ENCODE measurements at regions not wholly inside any gene's neighbourhood (a gene's known extent, or its start where the extent isn't known, plus 50 kb on each side); places are given as distances from the start of the nearest gene placed in this dataset.

GRCh38 chr5:3216386-3216785 is 379.2 kb upstream of the IRX1 start:
- Histone ChIP-seq H3K4me3 (ENCODE audit: low read depth, low read length) (no peak overlapping the region), H3K36me3 (ENCODE audit: control insufficient read depth, insufficient read depth, low read length) (no peaks in the 10 kb centered on the region), H3K27me3 (ENCODE audit: control insufficient read depth, insufficient read depth, low read length) (no peaks in the 10 kb centered on the region)
- DNase-seq (ENCODE audit: low read depth) (no peak), FAIRE-seq (no peak)
- TF ChIP-seq, protein P1, sequence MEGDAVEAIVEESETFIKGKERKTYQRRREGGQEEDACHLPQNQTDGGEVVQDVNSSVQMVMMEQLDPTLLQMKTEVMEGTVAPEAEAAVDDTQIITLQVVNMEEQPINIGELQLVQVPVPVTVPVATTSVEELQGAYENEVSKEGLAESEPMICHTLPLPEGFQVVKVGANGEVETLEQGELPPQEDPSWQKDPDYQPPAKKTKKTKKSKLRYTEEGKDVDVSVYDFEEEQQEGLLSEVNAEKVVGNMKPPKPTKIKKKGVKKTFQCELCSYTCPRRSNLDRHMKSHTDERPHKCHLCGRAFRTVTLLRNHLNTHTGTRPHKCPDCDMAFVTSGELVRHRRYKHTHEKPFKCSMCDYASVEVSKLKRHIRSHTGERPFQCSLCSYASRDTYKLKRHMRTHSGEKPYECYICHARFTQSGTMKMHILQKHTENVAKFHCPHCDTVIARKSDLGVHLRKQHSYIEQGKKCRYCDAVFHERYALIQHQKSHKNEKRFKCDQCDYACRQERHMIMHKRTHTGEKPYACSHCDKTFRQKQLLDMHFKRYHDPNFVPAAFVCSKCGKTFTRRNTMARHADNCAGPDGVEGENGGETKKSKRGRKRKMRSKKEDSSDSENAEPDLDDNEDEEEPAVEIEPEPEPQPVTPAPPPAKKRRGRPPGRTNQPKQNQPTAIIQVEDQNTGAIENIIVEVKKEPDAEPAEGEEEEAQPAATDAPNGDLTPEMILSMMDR (IDR thresholded peaks at IDR 0.05; ENCODE audit: insufficient read depth, low read length, severe bottlenecking), result no peak

GRCh38 chr5:3214838-3215374 is 380.7 kb upstream of the IRX1 start:
- no peak for DNase-seq (ENCODE audit: low read depth)
- FAIRE-seq, result no peak
- Histone ChIP-seq H3K27me3 (ENCODE audit: control insufficient read depth, insufficient read depth, low read length) (no peaks in the 10 kb centered on the region), H3K4me3 (ENCODE audit: low read depth, low read length) (no peak overlapping the region), H3K36me3 (ENCODE audit: control insufficient read depth, insufficient read depth, low read length) (no peaks in the 10 kb centered on the region)
- TF ChIP-seq, protein P1 (IDR thresholded peaks at IDR 0.05; ENCODE audit: insufficient read depth, low read length, severe bottlenecking), result no peak

DNA sequence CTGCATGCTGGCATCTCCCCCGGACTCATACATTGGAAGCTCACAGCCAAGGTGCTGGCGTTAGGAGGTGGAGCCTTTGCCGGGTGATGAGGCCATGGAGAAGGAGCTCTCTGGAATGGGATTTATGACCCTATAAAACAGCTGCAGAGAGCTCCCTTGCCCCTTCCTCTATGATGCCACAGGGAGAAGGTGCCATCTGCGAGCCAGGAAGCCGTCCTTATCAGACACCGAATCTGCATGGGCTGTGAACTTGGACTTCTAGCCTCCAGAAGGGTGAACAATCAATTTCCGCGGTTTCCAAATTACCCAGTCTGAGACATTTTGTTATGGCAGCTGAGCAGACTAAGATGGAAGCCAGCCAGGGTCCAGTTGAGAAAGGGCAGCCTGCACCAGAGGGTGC is 381.2 kb upstream of the IRX1 start:
- H3K27me3 ChIP-seq (ENCODE audit: control insufficient read depth, insufficient read depth, low read length), result no peaks in the 10 kb centered on the region
- H3K4me3 ChIP-seq (ENCODE audit: low read depth, low read length), result no peak overlapping the region
- no peak for FAIRE-seq
- DNase-seq (ENCODE audit: low read depth), result no peak
- TF ChIP-seq, protein P1 (IDR thresholded peaks at IDR 0.05; ENCODE audit: insufficient read depth, low read length, severe bottlenecking), result no peak
- no peaks in the 10 kb centered on the region for H3K36me3 ChIP-seq (ENCODE audit: control insufficient read depth, insufficient read depth, low read length)

DNA sequence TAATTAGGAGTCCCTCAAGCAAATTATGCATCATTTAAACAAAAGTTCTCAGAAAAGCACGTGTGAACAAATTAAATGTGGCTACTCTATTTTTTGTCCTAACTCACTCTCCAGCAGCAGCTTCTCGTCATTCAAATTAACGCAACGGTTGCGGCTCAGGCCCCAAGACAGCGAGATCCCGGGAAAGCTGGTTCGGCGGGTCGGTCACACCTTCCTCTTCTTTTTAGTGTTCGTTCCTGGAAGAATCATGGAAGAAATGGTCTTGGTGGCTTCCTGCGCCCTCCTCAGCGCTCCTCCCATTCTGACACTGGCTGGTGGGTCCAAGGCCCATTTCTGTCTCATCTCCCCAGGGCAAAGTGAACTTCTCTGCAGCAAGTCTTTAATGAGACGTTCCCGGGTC is 382.8 kb upstream of the IRX1 start:
- Histone ChIP-seq H3K4me3 (ENCODE audit: low read depth, low read length) (no peak overlapping the region), H3K27me3 (ENCODE audit: control insufficient read depth, insufficient read depth, low read length) (no peaks in the 10 kb centered on the region), H3K36me3 (ENCODE audit: control insufficient read depth, insufficient read depth, low read length) (no peaks in the 10 kb centered on the region)
- DNase-seq (ENCODE audit: low read depth), result no peak
- TF ChIP-seq, protein P1 (IDR thresholded peaks at IDR 0.05; ENCODE audit: insufficient read depth, low read length, severe bottlenecking), result no peak
- no peak for FAIRE-seq

- FAIRE-seq (no peak), DNase-seq (ENCODE audit: low read depth) (no peak)
- TF ChIP-seq, protein P1 (IDR thresholded peaks at IDR 0.05; ENCODE audit: insufficient read depth, low read length, severe bottlenecking), result no peak
- H3K4me3 ChIP-seq (ENCODE audit: low read depth, low read length), result no peak overlapping the region
- no peaks in the 10 kb centered on the region for H3K36me3 ChIP-seq (ENCODE audit: control insufficient read depth, insufficient read depth, low read length)
- H3K27me3 ChIP-seq (ENCODE audit: control insufficient read depth, insufficient read depth, low read length), result no peaks in the 10 kb centered on the region
Observed at GRCh38 chr5:3210531-3210930, 385.1 kb upstream of the IRX1 start.

- TF ChIP-seq, protein P1 (IDR thresholded peaks at IDR 0.05; ENCODE audit: insufficient read depth, low read length, severe bottlenecking), result no peak
- no peak for FAIRE-seq
- no peak for DNase-seq (ENCODE audit: low read depth)
- Histone ChIP-seq H3K4me3 (ENCODE audit: low read depth, low read length) (no peak overlapping the region), H3K36me3 (ENCODE audit: control insufficient read depth, insufficient read depth, low read length) (no peaks in the 10 kb centered on the region), H3K27me3 (ENCODE audit: control insufficient read depth, insufficient read depth, low read length) (no peaks in the 10 kb centered on the region)
Observed at GRCh38 chr5:3209918-3210317, 385.7 kb upstream of the IRX1 start.
